Prostate gland (tissue), 2 donors: ENCODE measurements at regions not wholly inside any gene's neighbourhood (a gene's known extent, or its start where the extent isn't known, plus 50 kb on each side); places are given as distances from the start of the nearest gene placed in this dataset.

ENCODE experiments used
- CTCF ChIP-seq, 4 experiments: fragments of 200-600 bp in 2 of 4; fragments of 450-650 bp in 2 of 4; sonication (generic) in 2 of 4; IDR thresholded peaks; 1 replicate in 3 of 4; 2 replicates in 1 of 4; pipeline ENCODE4 v1.5.1; 2016 to 2019; ENCODE audit warnings: antibody characterized with exemption in 4 of 4, mild to moderate bottlenecking in 2 of 4, moderate library complexity in 2 of 4
- POLR2A ChIP-seq: fragments of 450-650 bp; IDR thresholded peaks from one replicate; pipeline ENCODE4 v1.6.1; 2016; ENCODE audit warnings: antibody characterized with exemption, mild to moderate bottlenecking

DNA sequence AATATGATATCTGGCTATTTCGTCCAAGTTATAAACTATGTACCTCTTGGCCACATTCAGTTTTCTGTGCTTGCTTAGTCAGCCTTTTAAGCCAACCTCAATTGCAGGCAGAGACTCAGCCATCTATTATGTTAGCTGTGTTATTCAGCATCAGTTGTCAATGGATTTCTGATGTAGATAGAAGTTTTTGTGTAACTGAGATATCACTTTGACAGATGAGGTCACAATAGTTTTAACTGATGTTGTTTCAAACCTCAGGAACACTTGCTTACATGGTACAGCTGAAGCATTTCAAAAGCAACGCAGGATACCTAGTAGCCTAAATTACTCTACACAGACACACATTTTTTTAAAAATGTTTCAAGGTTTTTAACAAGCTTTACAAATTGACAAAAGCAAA lies 1478.0 kb downstream of the NCAM2 start:
- TF ChIP-seq CTCF (IDR thresholded peaks at IDR 0.05) (no peak), POLR2A (no peak)
